HCT116 (cell line): ENCODE measurements at regions not wholly inside any gene's neighbourhood (a gene's known extent, or its start where the extent isn't known, plus 50 kb on each side); places are given as distances from the start of the nearest gene placed in this dataset.

ENCODE experiments used
- ATAC-seq: fragments of 200-7000 bp; cut with Tn5 transposase; 2 replicates; pipeline ENCODE4 v1.9.1; 2020; ENCODE audit warnings: mild to moderate bottlenecking, moderate library complexity
- BruUV-seq: library from RNA; stranded (reverse); fragments of 400-500 nt; replicated peaks from 2 replicates; lab custom pipeline; 2021; lab: Mats Ljungman, UMichigan
- CTCF ChIA-PET: fragments of 300-600 bp; sonication (Branson Sonifier 250); formaldehyde crosslinking; loops from one replicate; lab custom pipeline; 2021; ENCODE audit warnings: antibody characterized with exemption; lab: Charles Lee
- POLR2A ChIA-PET: fragments of 300-600, 350-600 bp; sonication (Branson Sonifier 250); formaldehyde crosslinking; loops from one replicate; lab custom pipeline; 2021; ENCODE audit warnings: antibody characterized with exemption; lab: Charles Lee
- RAD21 ChIA-PET, 2 experiments: fragments of 300-600 bp; sonication (Branson Sonifier 250); formaldehyde crosslinking; loops; one replicate each; lab custom pipeline; 2023; ENCODE audit warnings: low total read pairs in 2 of 2; ENCODE audit not compliant: uncharacterized antibody in 2 of 2, unreplicated experiment in 2 of 2, low non-redundant PET in 1 of 2; lab: Charles Lee
- DNase-seq: peaks from one replicate; pipeline ENCODE4 v3.0.0-alpha.2; 2010; ENCODE audit warnings: low read depth, low spot score
- H2AFZ ChIP-seq: fragments of 200-600 bp; shearing (Covaris generic), sonication (generic); 2 replicates; pipeline ENCODE4 v1.6.1; 2017; ENCODE audit warnings: low read depth, mixed run types, mixed read lengths, antibody characterized with exemption, low read length; ENCODE audit not compliant: poor library complexity, severe bottlenecking
- H3K27ac ChIP-seq: 2 replicates; pipeline ENCODE4 v1.5.1; 2012; ENCODE audit warnings: low read depth, low read length
- H3K27me3 ChIP-seq: fragments of 200-600 bp; sonication (generic); 2 replicates; pipeline ENCODE4 v1.6.1; 2016; ENCODE audit warnings: mixed run types, low read length, mixed read lengths; ENCODE audit not compliant: insufficient read depth
- H3K36me3 ChIP-seq, 2 experiments: fragments of 200-500 bp in 1 of 2; fragments of 200-600 bp in 1 of 2; sonication (Bioruptor generic) in 1 of 2; sonication (generic) in 1 of 2; 2 replicates each; pipeline versions ENCODE4 v1.5.1 to v1.6.1; 2014 to 2016; ENCODE audit warnings: low read length in 2 of 2, inconsistent platforms in 1 of 2, mixed read lengths in 1 of 2, mixed run types in 1 of 2; ENCODE audit not compliant: insufficient read depth in 2 of 2, control insufficient read depth in 1 of 2
- H3K4me1 ChIP-seq, 2 experiments: fragments of 200-600 bp in 1 of 2; sonication (generic) in 1 of 2; 2 replicates each; pipeline versions ENCODE4 v1.5.1 to v1.6.1; 2012 to 2017; ENCODE audit warnings: low read length in 2 of 2, inconsistent platforms in 1 of 2, mild to moderate bottlenecking in 1 of 2, mixed read lengths in 1 of 2, mixed run types in 1 of 2, moderate library complexity in 1 of 2; ENCODE audit not compliant: insufficient read depth in 2 of 2, control insufficient read depth in 1 of 2
- H3K4me2 ChIP-seq: fragments of 200-600 bp; sonication (generic); 2 replicates; pipeline ENCODE4 v1.6.1; 2017; ENCODE audit warnings: mixed run types, low read length, mixed read lengths
- H3K4me3 ChIP-seq, 2 experiments: fragments of 200-600 bp in 1 of 2; sonication (generic) in 1 of 2; replicated peaks in 1 of 2; 2 replicates each; pipeline ENCODE4 v1.5.1; 2011 to 2016; ENCODE audit warnings: low read length in 2 of 2, control low read depth in 1 of 2, low read depth in 1 of 2, mild to moderate bottlenecking in 1 of 2, mixed read lengths in 1 of 2, mixed run types in 1 of 2
- H3K79me2 ChIP-seq: fragments of 200-600 bp; sonication (generic); 2 replicates; pipeline ENCODE4 v1.6.1; 2017; ENCODE audit warnings: mild to moderate bottlenecking, mixed run types, low read length, moderate library complexity, mixed read lengths; ENCODE audit not compliant: insufficient read depth
- H3K9ac ChIP-seq: fragments of 200-600 bp; sonication (generic); 2 replicates; pipeline ENCODE4 v1.6.1; 2016; ENCODE audit warnings: low read length, mixed read lengths
- H3K9me2 ChIP-seq: fragments of 200-600 bp; sonication (generic), shearing (Covaris generic); 2 replicates; pipeline ENCODE4 v1.6.1; 2017; ENCODE audit warnings: mixed run types, mild to moderate bottlenecking, moderate library complexity; ENCODE audit not compliant: insufficient read depth
- H3K9me3 ChIP-seq, 2 experiments: fragments of 200-500 bp in 1 of 2; fragments of 200-600 bp in 1 of 2; sonication (Bioruptor generic) in 1 of 2; sonication (generic) in 1 of 2; 2 replicates each; pipeline ENCODE4 v1.6.1; 2014 to 2017; ENCODE audit warnings: low read length in 2 of 2, mixed read lengths in 2 of 2, inconsistent platforms in 1 of 2, low read depth in 1 of 2, mild to moderate bottlenecking in 1 of 2, mixed run types in 1 of 2, moderate library complexity in 1 of 2; ENCODE audit not compliant: control insufficient read depth in 1 of 2, insufficient read depth in 1 of 2
- H4K20me1 ChIP-seq: fragments of 200-600 bp; sonication (generic), shearing (Covaris generic); 2 replicates; pipeline ENCODE4 v1.6.1; 2017; ENCODE audit warnings: mixed run types, mild to moderate bottlenecking, moderate library complexity; ENCODE audit not compliant: insufficient read depth
- CBX3 ChIP-seq: IDR thresholded peaks from 2 replicates; pipeline ENCODE4 v1.6.1; 2012; ENCODE audit warnings: low read depth
- CEBPB ChIP-seq: IDR thresholded peaks from 2 replicates; pipeline ENCODE4 v1.6.1; 2012; ENCODE audit warnings: low read depth
- EZH2 ChIP-seq: fragments of 200-600 bp; sonication (generic); IDR thresholded peaks from 2 replicates; pipeline ENCODE4 v1.6.1; 2017; ENCODE audit warnings: antibody characterized with exemption, mixed run types
- EZH2phosphoT487 ChIP-seq: fragments of 200-600 bp; IDR thresholded peaks from 2 replicates; pipeline ENCODE4 v1.6.1; 2018; ENCODE audit warnings: antibody characterized with exemption, borderline replicate concordance
- FOSL1 ChIP-seq: IDR thresholded peaks from 2 replicates; pipeline ENCODE4 v1.6.1; 2012; ENCODE audit warnings: low read depth
- JUND ChIP-seq: IDR thresholded peaks from 2 replicates; pipeline ENCODE4 v1.6.1; 2012
- POLR2A ChIP-seq: IDR thresholded peaks from 2 replicates; pipeline ENCODE4 v1.7.0; 2011; ENCODE audit warnings: borderline replicate concordance; ENCODE audit not compliant: insufficient read depth, insufficient read length; ENCODE audit errors: extremely low read depth
- POLR2AphosphoS5 ChIP-seq: IDR thresholded peaks from 2 replicates; pipeline ENCODE4 v1.6.1; 2011; ENCODE audit warnings: mild to moderate bottlenecking, low read depth, low read length, moderate library complexity
- RAD21 ChIP-seq: IDR thresholded peaks from 2 replicates; pipeline ENCODE4 v1.6.1; 2012; ENCODE audit warnings: low read depth, mild to moderate bottlenecking
- SIN3A ChIP-seq: IDR thresholded peaks from 2 replicates; pipeline ENCODE4 v1.6.1; 2012; ENCODE audit warnings: low read depth
- SRF ChIP-seq: IDR thresholded peaks from 2 replicates; pipeline ENCODE4 v1.6.1; 2012; ENCODE audit warnings: low read depth
- TCF7L2 ChIP-seq: IDR thresholded peaks from 2 replicates; pipeline ENCODE4 v1.7.0; 2011; ENCODE audit warnings: borderline replicate concordance, inconsistent platforms; ENCODE audit not compliant: insufficient read depth, insufficient read length; ENCODE audit errors: extremely low read depth
- ZNF274 ChIP-seq: fragments of 200-500 bp; sonication (Bioruptor generic); IDR thresholded peaks from 2 replicates; pipeline ENCODE4 v1.6.1; 2014; ENCODE audit warnings: mild to moderate bottlenecking, low read depth, low read length, inconsistent platforms
- intact Hi-C: fragments of 100-400 bp; cut with micrococcal nuclease; formaldehyde crosslinking; loops from 2 replicates; pipeline ENCODE4 v1.10.0; 2022
- TF ChIP-seq, protein P1 (sequence below): IDR thresholded peaks from 2 replicates; pipeline ENCODE4 v1.6.1; 2012
- TF ChIP-seq, protein P2 (sequence below): IDR thresholded peaks from 2 replicates; pipeline ENCODE4 v1.6.1; 2012

DNA sequence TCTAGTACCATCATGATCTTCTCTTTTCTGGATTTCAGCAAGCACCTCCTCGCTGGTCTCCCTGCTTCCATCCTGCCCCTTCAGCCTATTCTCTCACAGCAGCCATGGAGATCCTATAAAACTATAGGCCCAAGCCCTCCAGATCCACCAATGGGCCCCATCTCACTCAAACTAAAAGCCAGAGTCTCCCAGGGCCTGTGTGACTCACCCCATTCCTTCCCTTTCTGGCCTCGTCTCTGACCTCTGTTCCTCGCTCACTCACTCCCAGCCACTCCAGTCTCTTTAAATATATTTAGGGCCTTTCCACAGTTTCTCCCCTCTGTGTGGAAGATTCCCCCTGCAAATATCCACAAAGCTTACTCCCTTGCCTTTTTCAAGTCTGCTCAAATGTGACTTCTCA lies 89.7 kb downstream of the HSPH1 start:
- H2AFZ ChIP-seq, result no peak overlapping the region
- H3K27me3 ChIP-seq, result no peaks in the 10 kb centered on the region
- no peaks in the 10 kb centered on the region for H4K20me1 ChIP-seq
- no peak overlapping the region for H3K4me3 ChIP-seq
- no peak overlapping the region for H3K27ac ChIP-seq
- BruUV-seq, result no TSS peak
- ChIA-PET POLR2A (no interaction called here), CTCF (no interaction called here), RAD21 (no interaction called here)
- H3K79me2 ChIP-seq, result no peaks in the 10 kb centered on the region
- H3K4me1 ChIP-seq, result peaks cover 0 to 9% of the 10 kb centered on the region in 2 experiments; a peak in 1 of 4 replicates
- no peaks in the 10 kb centered on the region for H3K9me3 ChIP-seq
- TF ChIP-seq EZH2 (no peak), POLR2A (no peak), ZNF274 (no peak), SRF (no peak), EZH2phosphoT487 (no peak), JUND (no peak), CEBPB (no peak), RAD21 (no peak), CBX3 (no peak)
- TF ChIP-seq, protein P1, sequence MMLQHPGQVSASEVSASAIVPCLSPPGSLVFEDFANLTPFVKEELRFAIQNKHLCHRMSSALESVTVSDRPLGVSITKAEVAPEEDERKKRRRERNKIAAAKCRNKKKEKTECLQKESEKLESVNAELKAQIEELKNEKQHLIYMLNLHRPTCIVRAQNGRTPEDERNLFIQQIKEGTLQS, result no peak
- TF ChIP-seq, protein P2, sequence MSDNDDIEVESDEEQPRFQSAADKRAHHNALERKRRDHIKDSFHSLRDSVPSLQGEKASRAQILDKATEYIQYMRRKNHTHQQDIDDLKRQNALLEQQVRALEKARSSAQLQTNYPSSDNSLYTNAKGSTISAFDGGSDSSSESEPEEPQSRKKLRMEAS, result no peak
- H3K9me2 ChIP-seq, result no peaks in the 10 kb centered on the region
- ATAC-seq (no peak), DNase-seq (no peak)
- H3K9ac ChIP-seq, result no peak overlapping the region
- no peak overlapping the region for H3K4me2 ChIP-seq
- intact Hi-C loops, result no loop called here
- H3K36me3 ChIP-seq, result no peaks in the 10 kb centered on the region

DNA sequence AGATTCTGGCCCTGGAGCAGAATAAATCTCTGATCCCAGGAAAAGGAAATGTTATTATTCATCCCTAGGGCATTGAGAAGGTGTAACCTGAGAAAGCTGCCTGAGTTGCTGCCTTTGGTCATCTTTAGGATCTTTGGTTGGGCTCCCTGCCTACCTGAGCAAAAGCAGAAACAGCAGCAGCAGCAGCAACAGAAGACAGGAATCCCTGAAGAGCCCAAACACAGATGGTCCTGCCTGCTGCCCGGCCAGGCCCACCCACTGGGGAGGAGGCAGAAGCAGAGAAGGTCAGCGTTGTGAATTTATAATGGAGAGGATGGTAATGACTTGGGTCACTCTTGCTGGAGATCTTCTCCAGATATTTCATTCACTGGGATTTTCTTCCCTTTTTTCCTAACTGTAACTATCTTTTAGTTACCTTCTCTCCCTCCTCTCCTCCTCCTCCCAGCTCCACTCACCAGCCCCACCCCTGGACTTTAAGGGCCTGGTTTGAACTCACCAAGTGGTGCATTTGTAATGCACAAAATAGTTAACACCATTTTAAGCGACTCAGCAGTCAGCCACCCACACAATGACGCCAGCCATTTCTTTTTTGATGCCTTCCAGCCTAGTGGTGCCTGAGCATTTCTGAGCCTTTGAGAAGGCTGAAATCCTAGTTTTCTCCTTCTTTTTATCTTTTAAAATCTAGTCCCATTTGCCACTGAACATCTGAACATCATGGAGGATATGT lies 91.7 kb downstream of the HSPH1 start:
- no peak for DNase-seq
- no peaks in the 10 kb centered on the region for H4K20me1 ChIP-seq
- no peaks in the 10 kb centered on the region for H3K9me3 ChIP-seq
- no peak overlapping the region for H3K9ac ChIP-seq
- TF ChIP-seq SIN3A (no peak), POLR2AphosphoS5 (no peak), FOSL1 (no peak), JUND (no peak), CEBPB (no peak), TCF7L2 (no peak), EZH2 (no peak)
- POLR2A ChIA-PET, result no interaction called here
- no peak overlapping the region for H3K27ac ChIP-seq
- H3K79me2 ChIP-seq, result no peaks in the 10 kb centered on the region
- H3K4me1 ChIP-seq, result peaks cover 0 to 9% of the 10 kb centered on the region in 2 experiments; a peak in 1 of 4 replicates
- CTCF ChIA-PET, result no interaction called here
- intact Hi-C loops, result no loop called here
- H3K9me2 ChIP-seq, result no peaks in the 10 kb centered on the region
- no TSS peak for BruUV-seq
- no peak overlapping the region for H2AFZ ChIP-seq
- ATAC-seq, result no peak
- H3K36me3 ChIP-seq, result no peaks in the 10 kb centered on the region
- H3K4me3 ChIP-seq, result no peak overlapping the region
- no peak overlapping the region for H3K4me2 ChIP-seq
- H3K27me3 ChIP-seq, result no peaks in the 10 kb centered on the region
- RAD21 ChIA-PET, result no interaction called here
